ENCODE measurements at regions not wholly inside any gene's neighbourhood (a gene's known extent, or its start where the extent isn't known, plus 50 kb on each side); places are given as distances from the start of the nearest gene placed in this dataset.

GRCh38 chr6:53999088-53999755 lies 112.0 kb upstream of the MLIP start:
- no peaks in the 10 kb centered on the region for H3K36me3 ChIP-seq
- no peaks in the 10 kb centered on the region for H3K27me3 ChIP-seq
- no peak overlapping the region for H3K4me3 ChIP-seq
- no peaks in the 10 kb centered on the region for H3K9me3 ChIP-seq
- no peak for DNase-seq

GRCh38 chr6:54002116-54002515 lies 109.1 kb upstream of the MLIP start:
- H3K4me3 ChIP-seq: no peak overlapping the region
- H3K36me3 ChIP-seq: no peaks in the 10 kb centered on the region
- no peaks in the 10 kb centered on the region for H3K9me3 ChIP-seq
- DNase-seq: no peak
- no peaks in the 10 kb centered on the region for H3K27me3 ChIP-seq

- Histone ChIP-seq H3K36me3 (no peaks in the 10 kb centered on the region), H3K27me3 (no peaks in the 10 kb centered on the region), H3K9me3 (no peaks in the 10 kb centered on the region), H3K4me3 (no peak overlapping the region)
- no peak for DNase-seq
Observed at GRCh38 chr6:54003316-54003715, 107.9 kb upstream of the MLIP start.

GRCh38 chr6:54008589-54008988 lies 102.7 kb upstream of the MLIP start:
- no peaks in the 10 kb centered on the region for H3K27me3 ChIP-seq
- DNase-seq: no peak

GRCh38 chr6:54009052-54009654 lies 102.1 kb upstream of the MLIP start:
- H3K4me3 ChIP-seq: no peak overlapping the region
- no peaks in the 10 kb centered on the region for H3K9me3 ChIP-seq
- H3K27me3 ChIP-seq: no peaks in the 10 kb centered on the region
- no peak for DNase-seq
- H3K36me3 ChIP-seq: no peaks in the 10 kb centered on the region

More at GRCh38 chr6:54008589-54008988, 102.7 kb upstream of the MLIP start:
- Histone ChIP-seq H3K36me3 (no peaks in the 10 kb centered on the region), H3K4me3 (no peak overlapping the region), H3K9me3 (no peaks in the 10 kb centered on the region)

GRCh38 chr6:54010340-54011276 lies 100.6 kb upstream of the MLIP start:
- H3K36me3 ChIP-seq: no peaks in the 10 kb centered on the region
- H3K9me3 ChIP-seq: no peaks in the 10 kb centered on the region
- DNase-seq: no peak
- H3K4me3 ChIP-seq: no peak overlapping the region
- H3K27me3 ChIP-seq: no peaks in the 10 kb centered on the region

- no peak for DNase-seq
- no peaks in the 10 kb centered on the region for H3K9me3 ChIP-seq
- no peak overlapping the region for H3K4me3 ChIP-seq
- H3K27me3 ChIP-seq: no peaks in the 10 kb centered on the region
- no peaks in the 10 kb centered on the region for H3K36me3 ChIP-seq
Observed at GRCh38 chr6:54011277-54011648, 100.0 kb upstream of the MLIP start.

GRCh38 chr6:54013966-54014365 lies 97.3 kb upstream of the MLIP start:
- no peaks in the 10 kb centered on the region for H3K9me3 ChIP-seq
- H3K36me3 ChIP-seq: no peaks in the 10 kb centered on the region
- no peak overlapping the region for H3K4me3 ChIP-seq
- no peaks in the 10 kb centered on the region for H3K27me3 ChIP-seq
- no peak for DNase-seq

- no peaks in the 10 kb centered on the region for H3K27me3 ChIP-seq
- no peak overlapping the region for H3K4me3 ChIP-seq
- no peaks in the 10 kb centered on the region for H3K9me3 ChIP-seq
- DNase-seq: no peak
- H3K36me3 ChIP-seq: no peaks in the 10 kb centered on the region
Observed at GRCh38 chr6:54014440-54014839, 96.8 kb upstream of the MLIP start.

- no peaks in the 10 kb centered on the region for H3K36me3 ChIP-seq
- no peaks in the 10 kb centered on the region for H3K9me3 ChIP-seq
- DNase-seq: no peak
- no peak overlapping the region for H3K4me3 ChIP-seq
- no peaks in the 10 kb centered on the region for H3K27me3 ChIP-seq
Observed at GRCh38 chr6:54017877-54018276, 93.4 kb upstream of the MLIP start.

- DNase-seq: no peak
- Histone ChIP-seq H3K9me3 (no peaks in the 10 kb centered on the region), H3K27me3 (no peaks in the 10 kb centered on the region), H3K36me3 (no peaks in the 10 kb centered on the region), H3K4me3 (no peak overlapping the region)
Observed at GRCh38 chr6:54018722-54019121, 92.5 kb upstream of the MLIP start.

- Histone ChIP-seq H3K27me3 (no peaks in the 10 kb centered on the region), H3K36me3 (no peaks in the 10 kb centered on the region), H3K4me3 (no peak overlapping the region), H3K9me3 (no peaks in the 10 kb centered on the region)
- no peak for DNase-seq
Observed at GRCh38 chr6:54019860-54020259, 91.4 kb upstream of the MLIP start.

- Histone ChIP-seq H3K4me3 (no peak overlapping the region), H3K36me3 (no peaks in the 10 kb centered on the region), H3K27me3 (no peaks in the 10 kb centered on the region), H3K9me3 (no peaks in the 10 kb centered on the region)
- no peak for DNase-seq
Observed at GRCh38 chr6:54020334-54020733, 90.9 kb upstream of the MLIP start.

GRCh38 chr6:54026652-54027400 lies 84.4 kb upstream of the MLIP start:
- no peaks in the 10 kb centered on the region for H3K9me3 ChIP-seq
- H3K27me3 ChIP-seq: no peaks in the 10 kb centered on the region
- H3K36me3 ChIP-seq: no peaks in the 10 kb centered on the region
- no peak overlapping the region for H3K4me3 ChIP-seq
- DNase-seq: no peak

- Histone ChIP-seq H3K9me3 (no peaks in the 10 kb centered on the region), H3K27me3 (no peaks in the 10 kb centered on the region), H3K36me3 (no peaks in the 10 kb centered on the region), H3K4me3 (no peak overlapping the region)
- DNase-seq: no peak
Observed at GRCh38 chr6:54028170-54028569, 83.1 kb upstream of the MLIP start.

GRCh38 chr6:54029187-54029586 lies 82.1 kb upstream of the MLIP start:
- Histone ChIP-seq H3K27me3 (no peaks in the 10 kb centered on the region), H3K4me3 (no peak overlapping the region), H3K36me3 (no peaks in the 10 kb centered on the region), H3K9me3 (no peaks in the 10 kb centered on the region)
- DNase-seq: no peak

GRCh38 chr6:54031169-54031568 lies 80.1 kb upstream of the MLIP start:
- Histone ChIP-seq H3K36me3 (no peaks in the 10 kb centered on the region), H3K27me3 (no peaks in the 10 kb centered on the region), H3K9me3 (no peaks in the 10 kb centered on the region), H3K4me3 (no peak overlapping the region)
- DNase-seq: no peak

Data from MG63 (cell line).